HG02970 (cell line): ENCODE measurements at regions not wholly inside any gene's neighbourhood (a gene's known extent, or its start where the extent isn't known, plus 50 kb on each side); places are given as distances from the start of the nearest gene placed in this dataset.

Experiments used
- ATAC-seq: cut with Tn5 transposase; IDR thresholded peaks from one replicate; pipeline ENCODE4 v1.9.1; 2021; ENCODE audit warnings: mild to moderate bottlenecking, moderate library complexity, moderate number of reproducible peaks; ENCODE audit not compliant: unreplicated experiment, low FRiP score

GRCh38 chr11:70747285-70747684 lies 349.0 kb downstream of the CTTN start:
- ATAC-seq, result no peak

DNA sequence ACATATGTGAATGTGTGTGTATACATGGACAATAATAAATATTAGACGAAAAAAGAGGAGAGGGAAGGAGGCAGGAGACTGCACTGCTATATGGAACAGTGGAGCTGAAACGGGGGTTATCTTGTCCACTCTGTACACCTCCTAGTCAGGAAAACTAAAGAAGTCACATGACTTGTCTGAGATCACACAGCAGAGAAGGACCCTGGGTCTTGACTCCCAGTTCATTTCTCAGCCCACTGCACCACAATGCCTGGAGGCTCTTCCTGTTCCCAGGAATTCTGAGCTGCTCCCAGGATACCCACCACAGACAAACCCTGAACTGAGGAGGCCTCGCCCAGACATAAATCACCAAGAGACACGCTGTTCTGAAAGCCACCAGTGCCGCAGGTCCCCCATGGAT lies 349.6 kb downstream of the CTTN start:
- no peak for ATAC-seq

DNA sequence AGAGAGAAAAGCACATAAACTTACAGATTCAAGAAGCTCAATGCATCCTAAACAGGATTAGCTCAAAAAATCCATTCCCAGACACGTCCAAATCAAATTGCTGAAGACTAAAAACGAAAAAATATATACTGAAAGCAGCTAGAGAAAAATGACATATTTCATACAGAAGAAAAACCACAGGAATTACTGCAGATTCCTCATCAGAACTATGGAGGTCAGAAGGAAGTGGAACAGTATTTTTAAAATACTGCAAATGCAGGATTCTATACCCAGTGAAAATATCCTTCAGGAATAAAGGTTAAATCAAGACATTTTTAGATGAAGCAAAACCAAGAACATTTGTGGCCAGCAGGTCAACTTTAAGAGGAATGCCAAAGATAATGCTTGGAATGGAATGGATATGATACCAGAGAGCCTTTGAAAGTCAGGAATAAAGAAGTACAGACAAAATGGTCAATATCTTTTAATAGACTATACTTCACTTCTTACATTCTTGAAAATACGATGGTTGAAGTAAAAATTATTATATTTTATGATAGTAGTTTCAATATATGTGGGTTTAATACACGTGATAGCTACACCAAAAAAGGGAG lies 352.9 kb downstream of the CTTN start:
- no peak for ATAC-seq

DNA sequence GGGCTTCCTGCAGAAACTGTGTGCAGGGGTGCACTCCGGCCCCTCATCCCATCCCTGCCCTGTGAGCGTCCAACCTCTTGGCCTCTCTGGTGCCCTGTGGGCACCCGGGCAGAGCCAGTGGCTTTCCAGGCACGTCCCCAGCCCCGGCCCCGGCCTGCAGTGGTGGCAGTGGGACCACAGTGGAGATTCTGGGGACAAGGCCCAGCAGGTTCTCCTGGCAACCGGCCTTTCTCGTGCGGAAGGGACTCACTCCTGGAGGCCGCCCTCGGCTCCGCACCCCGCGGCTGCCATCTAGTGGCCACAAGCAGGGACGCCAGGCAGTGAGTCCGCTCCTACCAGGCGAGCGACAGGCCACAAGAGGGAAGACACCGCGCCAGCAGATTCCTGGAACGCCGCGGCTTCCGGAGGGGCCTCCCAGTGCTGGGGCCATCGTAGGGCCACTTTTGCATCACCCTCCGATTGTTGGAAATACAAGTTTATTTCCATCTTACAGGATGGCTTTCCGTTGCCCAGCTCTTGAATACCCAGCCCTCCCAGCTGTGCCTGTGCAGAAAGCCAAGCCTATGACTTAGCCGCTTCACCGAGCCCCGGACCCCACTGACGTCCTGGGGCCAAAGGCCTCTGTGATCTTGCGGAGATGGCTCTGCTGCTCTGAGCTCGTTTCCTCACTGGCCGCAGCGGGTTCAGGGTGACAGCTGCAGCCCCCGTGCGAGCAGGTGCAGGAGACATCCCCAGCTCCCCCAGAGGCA lies 357.3 kb downstream of the CTTN start:
- ATAC-seq, result peak; percentile 58

DNA sequence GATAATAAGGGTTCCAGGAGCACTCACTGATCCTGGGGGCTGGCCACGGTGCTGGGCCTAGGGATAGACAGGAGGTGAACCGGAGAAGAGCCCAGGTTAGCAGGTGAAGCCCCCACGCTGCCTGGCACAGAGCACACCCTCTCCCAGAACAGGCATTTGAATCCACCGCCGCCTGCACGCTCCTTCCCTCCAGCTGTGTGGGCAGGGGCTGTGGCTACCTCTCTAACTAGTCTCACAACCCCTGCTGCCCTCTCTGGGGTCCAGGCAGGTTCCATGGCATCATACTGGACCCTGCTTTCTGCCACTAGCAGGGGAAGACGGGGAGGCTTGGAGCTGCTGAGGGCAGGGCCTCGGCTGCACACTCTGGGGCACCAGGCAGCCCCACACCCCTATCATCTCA lies 358.0 kb downstream of the CTTN start:
- ATAC-seq, result no peak

DNA sequence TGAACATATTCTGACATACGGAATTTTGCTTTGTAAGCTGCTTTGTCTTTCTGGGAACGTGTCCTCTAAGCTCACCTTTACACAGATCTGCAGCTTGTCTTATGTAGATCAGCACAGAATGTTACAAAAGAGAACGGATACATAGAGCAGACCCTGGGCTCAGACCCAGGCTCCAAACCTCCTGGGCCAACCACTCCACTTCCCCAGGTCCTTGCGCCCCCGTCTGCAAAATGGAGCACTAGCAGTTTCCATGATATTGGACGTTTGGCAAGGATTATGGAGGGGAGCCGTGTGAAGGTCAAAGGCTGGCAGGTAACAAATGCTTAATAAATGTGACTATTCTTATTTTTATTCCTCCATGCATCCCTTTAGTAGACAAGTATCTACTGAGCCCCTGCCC lies 358.4 kb downstream of the CTTN start:
- no peak for ATAC-seq

DNA sequence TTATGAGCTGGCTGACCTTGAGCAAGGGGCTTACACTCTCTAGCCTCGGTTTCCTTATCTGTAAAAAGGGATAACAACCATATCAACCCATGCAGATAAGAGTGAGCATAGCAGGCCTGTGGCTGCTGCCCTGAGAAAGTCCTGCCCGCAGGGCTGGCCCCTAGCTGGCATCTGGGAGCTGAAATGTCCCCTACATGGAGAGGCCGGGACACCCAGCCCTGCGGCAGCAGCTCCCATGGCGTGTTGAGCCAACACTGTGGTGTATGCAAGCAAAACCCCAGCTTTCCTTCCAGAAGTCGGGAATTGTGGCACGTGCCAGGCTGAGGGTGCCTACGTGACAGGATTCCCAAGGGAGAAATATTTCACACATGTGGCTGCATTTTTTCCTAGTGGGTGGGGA lies 358.9 kb downstream of the CTTN start:
- no peak for ATAC-seq

DNA sequence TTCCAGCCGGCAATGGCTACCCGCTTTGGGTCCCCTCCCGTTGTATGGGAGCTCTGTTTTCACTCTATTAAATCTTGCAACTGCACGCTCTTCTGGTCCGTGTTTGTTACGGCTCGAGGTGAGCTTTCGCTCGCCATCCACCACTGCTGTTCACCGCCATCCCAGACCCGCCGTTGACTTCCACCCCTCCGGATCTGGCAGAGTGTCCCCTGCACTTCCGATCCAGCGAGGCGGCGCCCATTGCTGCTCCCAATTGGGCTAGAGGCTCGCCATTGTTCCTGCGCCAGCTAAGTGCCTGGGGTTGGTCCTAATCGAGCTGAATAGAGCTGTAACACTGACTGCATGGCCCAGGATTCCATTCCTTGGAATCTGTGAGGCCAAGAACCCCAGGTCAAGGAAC lies 359.9 kb downstream of the CTTN start:
- ATAC-seq, result no peak

- no peak for ATAC-seq
These were observed 361.5 kb downstream of the CTTN start for GRCh38 chr11:70759846-70760245.

DNA sequence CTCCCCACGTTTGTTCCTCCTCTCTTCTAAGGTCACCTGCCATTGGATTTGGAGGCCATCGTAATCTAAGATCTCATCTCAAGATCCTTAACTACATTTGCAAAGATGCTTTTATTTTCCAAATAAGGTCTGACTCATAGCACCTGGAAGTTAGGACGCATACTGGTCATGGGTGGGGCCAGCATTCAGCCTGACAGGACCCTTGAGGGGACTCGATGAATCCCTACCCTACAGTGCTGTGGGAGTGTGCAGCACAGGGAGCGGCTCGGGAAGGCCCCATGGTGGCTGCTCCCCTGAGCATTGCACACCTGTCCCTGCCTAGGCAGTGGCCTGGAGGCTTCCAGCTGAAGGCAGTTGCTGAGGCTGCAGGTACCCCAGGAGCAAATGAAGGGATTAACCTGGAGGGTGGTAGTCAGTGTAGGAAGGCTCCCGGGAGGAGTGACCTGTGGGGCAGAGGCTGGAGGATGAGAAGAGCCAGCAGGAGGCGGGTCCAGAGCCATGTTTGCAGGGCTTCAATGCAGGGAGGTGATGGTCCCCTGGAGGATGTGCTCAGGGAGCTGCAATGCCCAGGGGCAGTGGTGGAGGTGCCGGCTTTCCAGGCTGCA lies 362.2 kb downstream of the CTTN start:
- no peak for ATAC-seq

DNA sequence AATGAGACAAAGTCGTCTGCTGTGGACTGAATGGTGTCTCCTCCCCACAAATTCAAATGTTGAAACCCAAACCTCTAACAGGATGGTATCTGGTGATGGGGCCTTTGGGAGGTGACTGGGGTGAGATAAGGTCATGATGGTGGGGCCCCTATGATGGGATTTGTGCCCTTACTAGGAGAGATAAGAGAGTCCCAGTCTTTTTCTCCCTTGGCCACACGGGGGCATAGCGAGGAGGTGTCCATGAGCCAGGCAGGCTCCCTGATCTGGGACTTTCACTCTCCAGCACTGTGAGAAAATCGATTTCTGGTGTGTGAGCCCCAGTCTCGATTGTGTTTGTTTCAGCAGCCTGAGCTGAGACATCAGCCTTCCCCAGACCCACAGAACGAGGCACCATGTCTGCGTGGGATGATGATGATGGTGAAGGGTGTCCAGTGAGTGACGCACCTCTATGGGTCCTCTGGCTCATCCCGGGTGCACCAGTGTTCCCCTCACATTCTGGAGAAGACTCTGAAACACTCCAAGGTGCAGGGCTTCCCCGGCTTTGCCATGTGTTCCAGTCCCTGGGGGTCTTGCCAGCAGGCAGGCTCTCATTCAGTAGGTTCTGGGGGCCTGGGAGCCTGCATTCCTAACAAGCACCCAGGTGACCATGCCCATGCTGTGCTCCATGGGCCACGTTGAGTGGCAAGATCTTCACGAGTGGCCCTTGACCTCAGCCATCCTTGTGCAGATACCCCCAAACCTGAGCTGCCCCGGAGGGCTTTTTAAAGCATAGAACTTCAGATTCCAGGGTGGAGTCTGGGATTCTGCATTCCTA lies 363.0 kb downstream of the CTTN start:
- no peak for ATAC-seq

GRCh38 chr11:70761908-70762337 lies 363.6 kb downstream of the CTTN start:
- no peak for ATAC-seq

GRCh38 chr11:70762810-70763209 lies 364.5 kb downstream of the CTTN start:
- no peak for ATAC-seq

DNA sequence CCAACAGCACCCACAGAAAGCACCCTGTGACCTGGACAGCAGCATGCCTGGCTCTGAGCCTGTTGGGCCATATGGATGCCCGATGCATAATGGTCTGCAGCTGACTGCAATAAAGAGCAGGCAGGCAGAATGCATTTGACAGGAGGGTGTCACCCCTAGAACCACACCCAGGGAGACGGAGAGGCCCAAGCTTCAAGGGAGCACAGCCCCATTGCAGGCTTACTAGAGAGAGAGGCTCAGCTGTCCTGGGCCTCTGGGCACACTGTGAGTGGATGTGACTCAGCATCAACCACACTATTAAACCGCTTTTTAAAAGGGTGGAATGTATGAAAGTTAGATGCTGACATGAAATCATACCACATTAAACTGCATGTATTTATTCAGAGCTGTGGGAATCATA lies 365.3 kb downstream of the CTTN start:
- ATAC-seq, result no peak

GRCh38 chr11:70764356-70764905 lies 366.1 kb downstream of the CTTN start:
- no peak for ATAC-seq

DNA sequence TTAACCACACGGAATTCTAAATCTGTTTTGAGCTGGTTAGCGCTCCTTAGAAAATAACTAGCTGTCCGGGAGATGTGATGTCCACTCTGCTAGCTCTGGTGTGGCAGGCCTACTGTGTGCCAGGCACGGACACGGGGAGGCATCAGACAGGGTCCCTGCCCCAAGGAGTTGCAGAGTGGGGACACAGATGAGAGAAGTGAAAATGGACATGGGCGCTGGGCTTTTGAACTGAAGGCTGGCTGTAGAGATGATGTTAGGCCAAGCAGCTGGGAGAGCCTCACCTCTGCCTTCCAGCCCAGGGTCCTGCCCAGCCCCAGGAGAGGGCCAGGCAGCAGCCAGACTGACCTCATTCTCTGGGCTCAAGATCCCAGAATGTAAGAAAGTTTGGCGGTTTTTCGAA lies 368.6 kb downstream of the CTTN start:
- no peak for ATAC-seq

GRCh38 chr11:70768346-70769095 lies 370.2 kb downstream of the CTTN start:
- no peak for ATAC-seq

DNA sequence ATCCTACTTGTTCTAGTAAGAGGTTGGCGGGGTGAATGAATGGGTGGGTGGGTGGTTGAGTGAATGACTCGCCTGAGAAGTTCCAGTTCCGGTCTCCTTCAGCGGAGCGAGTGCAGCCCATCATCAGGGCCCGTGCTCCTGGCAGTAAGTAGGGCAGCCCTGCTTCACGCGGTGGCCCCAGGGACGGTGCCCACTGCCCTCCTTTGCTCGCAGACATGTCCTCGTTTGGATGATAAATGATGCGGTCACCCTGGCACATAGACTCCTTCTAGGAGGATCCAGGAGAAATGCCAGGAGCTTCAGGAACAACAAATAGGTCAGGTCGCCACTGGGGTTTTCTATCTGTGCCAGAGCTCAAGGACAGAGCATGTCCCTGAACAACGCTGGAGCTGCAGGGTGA lies 370.8 kb downstream of the CTTN start:
- no peak for ATAC-seq

DNA sequence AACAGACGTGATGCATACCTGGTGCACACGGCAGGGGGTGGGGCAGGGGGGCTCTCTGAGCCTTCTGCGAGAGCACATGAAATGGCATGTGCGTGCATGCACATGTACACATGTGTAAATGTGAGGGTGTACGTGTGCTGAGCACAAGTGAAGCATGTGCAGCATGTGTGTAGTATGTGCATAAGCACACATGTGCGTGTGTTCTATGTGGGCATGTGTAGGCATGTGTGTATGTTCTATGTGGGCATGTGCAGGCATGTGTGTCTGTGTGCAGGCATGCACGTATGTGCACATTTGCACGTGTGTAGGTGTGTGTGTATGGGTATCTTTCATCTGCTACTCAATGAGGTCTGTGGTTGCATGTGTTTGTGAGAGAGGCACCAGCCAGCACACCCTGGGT lies 371.2 kb downstream of the CTTN start:
- no peak for ATAC-seq
